ENCODE measurements at regions not wholly inside any gene's neighbourhood (a gene's known extent, or its start where the extent isn't known, plus 50 kb on each side); places are given as distances from the start of the nearest gene placed in this dataset.

DNA sequence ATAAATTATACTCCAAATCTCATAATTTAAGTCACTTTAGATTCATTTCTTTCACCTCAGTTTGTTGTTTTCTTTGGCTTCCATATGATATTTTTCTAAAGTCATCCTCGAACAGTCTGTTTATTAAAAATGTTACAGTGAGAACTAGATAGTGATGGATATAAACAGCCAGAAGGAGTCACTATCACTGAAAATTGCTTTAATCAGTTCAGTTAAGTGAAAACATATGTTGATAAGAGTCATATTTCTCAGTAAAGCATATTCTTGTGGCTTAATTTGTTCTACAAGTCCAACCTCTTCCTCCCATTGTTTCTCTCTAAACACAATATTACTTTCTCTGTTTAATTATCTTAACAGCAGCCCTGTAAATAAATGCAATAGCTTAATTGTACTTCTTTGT lies 427.5 kb upstream of the ALCAM start:
- 65% methylated on average over 1 of the region's 1 CpG for WGBS (ENCODE audit: missing lambda C conversion rate)
- Histone ChIP-seq H3K9me3 (no peaks in the 10 kb centered on the region), H3K27ac (no peak overlapping the region), H3K4me3 (no peak overlapping the region), H3K4me2 (no peak overlapping the region), H3K4me1 (no peaks in the 10 kb centered on the region)
- POLR2A ChIA-PET = no interaction called here
- DNase-seq (ENCODE audit: low read depth in 1 of 2, low spot score in 1 of 2) (no peak), FAIRE-seq (no peak), ATAC-seq (no peak)
- CTCF ChIA-PET = no interaction called here
- TF ChIP-seq RFX5 (IDR thresholded peaks at IDR 0.05) = no peak
- TF ChIP-seq CEBPB (IDR thresholded peaks at IDR 0.05) = no peak
- TF ChIP-seq TP53 (CRISPR knock-in tag; IDR thresholded peaks at IDR 0.05) = no peak
- TF ChIP-seq JUN (IDR thresholded peaks at IDR 0.05) = no peak

DNA sequence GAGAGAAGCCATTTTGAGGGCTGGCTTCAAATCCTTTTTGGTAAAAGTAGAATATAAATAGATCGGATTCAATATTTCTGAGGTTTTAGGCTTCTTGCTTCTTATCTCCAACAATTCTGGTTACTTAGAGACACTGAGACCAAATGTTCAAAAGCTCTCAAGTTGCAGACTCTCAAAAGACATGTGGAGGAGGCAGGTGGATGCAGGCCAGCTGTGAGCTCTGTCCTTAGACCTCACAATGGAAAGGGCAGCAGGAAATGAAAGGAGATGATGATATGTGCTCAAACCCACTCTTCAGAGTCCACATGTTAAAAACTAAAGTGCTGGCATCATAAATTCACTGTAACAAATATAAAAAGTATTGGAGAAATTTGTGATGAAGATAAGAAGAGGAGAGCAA lies 424.9 kb upstream of the ALCAM start:
- Histone ChIP-seq H3K4me1 (no peaks in the 10 kb centered on the region), H3K27ac (no peak overlapping the region), H3K4me3 (no peak overlapping the region), H3K4me2 (no peak overlapping the region), H3K9me3 (no peaks in the 10 kb centered on the region)
- TF ChIP-seq MAFK (IDR thresholded peaks at IDR 0.05; ENCODE audit: partially characterized antibody) (no peak), CBX2 (IDR thresholded peaks at IDR 0.05; ENCODE audit: borderline replicate concordance, low read depth) (no peak), TP53 (CRISPR knock-in tag; IDR thresholded peaks at IDR 0.05) (no peak), TFCP2L1 (CRISPR knock-in tag; IDR thresholded peaks at IDR 0.05) (no peak), EHMT2 (IDR thresholded peaks at IDR 0.05; ENCODE audit: low read depth) (no peak), FOSB (CRISPR knock-in tag; IDR thresholded peaks at IDR 0.05) (no peak), ZFP36 (IDR thresholded peaks at IDR 0.05; ENCODE audit: borderline replicate concordance, partially characterized antibody) (no peak), HEYL (CRISPR knock-in tag; IDR thresholded peaks at IDR 0.05) (no peak), KDM1A (IDR thresholded peaks at IDR 0.05; ENCODE audit: low read depth) (no peak), RNF2 (IDR thresholded peaks at IDR 0.05; ENCODE audit: borderline replicate concordance, low read depth) (no peak), CHD4 (IDR thresholded peaks at IDR 0.05; ENCODE audit: borderline replicate concordance) (no peak), PHF8 (IDR thresholded peaks at IDR 0.05; ENCODE audit: borderline replicate concordance, low read depth) (no peak), NFE2L2 (conservative IDR thresholded peaks at IDR 0.05; ENCODE audit: low read length) (no peak), SREBF2 (IDR thresholded peaks at IDR 0.05) (no peak), CHD2 (IDR thresholded peaks at IDR 0.05; ENCODE audit: low read length, partially characterized antibody) (no peak), RAD21 (conservative IDR thresholded peaks at IDR 0.05 in 1 of 2, IDR thresholded peaks at IDR 0.05 in 1 of 2) (no peak)
- TF ChIP-seq, protein P1, sequence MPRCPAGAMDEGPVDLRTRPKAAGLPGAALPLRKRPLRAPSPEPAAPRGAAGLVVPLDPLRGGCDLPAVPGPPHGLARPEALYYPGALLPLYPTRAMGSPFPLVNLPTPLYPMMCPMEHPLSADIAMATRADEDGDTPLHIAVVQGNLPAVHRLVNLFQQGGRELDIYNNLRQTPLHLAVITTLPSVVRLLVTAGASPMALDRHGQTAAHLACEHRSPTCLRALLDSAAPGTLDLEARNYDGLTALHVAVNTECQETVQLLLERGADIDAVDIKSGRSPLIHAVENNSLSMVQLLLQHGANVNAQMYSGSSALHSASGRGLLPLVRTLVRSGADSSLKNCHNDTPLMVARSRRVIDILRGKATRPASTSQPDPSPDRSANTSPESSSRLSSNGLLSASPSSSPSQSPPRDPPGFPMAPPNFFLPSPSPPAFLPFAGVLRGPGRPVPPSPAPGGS (IDR thresholded peaks at IDR 0.05) = no peak
- POLR2A ChIA-PET = no interaction called here
- no peak for FAIRE-seq
- CTCF ChIA-PET = no interaction called here
- DNase-seq (ENCODE audit: low read depth in 1 of 2, low spot score in 1 of 2) = no peak
- ATAC-seq = no peak
- WGBS (ENCODE audit: missing lambda C conversion rate) = 72% methylated on average over 1 of the region's 1 CpG

DNA sequence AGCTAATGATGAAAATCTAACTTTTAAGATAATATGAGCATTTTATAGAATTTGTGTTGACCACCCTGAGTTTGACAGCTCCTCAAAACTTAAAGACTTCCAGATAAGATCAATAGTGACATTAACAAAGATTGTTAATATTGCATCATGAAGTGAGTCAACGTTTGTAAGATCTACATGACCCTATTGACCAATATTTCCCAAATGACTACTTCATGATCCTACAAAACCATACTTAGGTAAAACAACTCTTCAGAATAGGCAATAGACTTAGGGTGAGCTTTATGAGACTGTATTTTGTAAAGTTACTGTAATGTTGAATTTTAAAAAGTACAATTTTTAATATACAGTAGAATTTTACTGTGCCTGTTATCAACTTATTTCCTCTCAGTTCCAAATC lies 422.7 kb upstream of the ALCAM start:
- H3K9me3 ChIP-seq = no peaks in the 10 kb centered on the region
- H3K27ac ChIP-seq = no peak overlapping the region
- no peak for DNase-seq (ENCODE audit: low read depth in 1 of 2, low spot score in 1 of 2)
- H3K4me2 ChIP-seq = no peak overlapping the region
- 7% methylated on average over 1 of the region's 1 CpG for WGBS (ENCODE audit: missing lambda C conversion rate)
- no peak for ATAC-seq
- no peak overlapping the region for H3K4me3 ChIP-seq
- ChIA-PET POLR2A (no interaction called here), CTCF (interaction anchor here (1.2 kb wide), 1 partner anchor 11 kb away, joined by 3 read pairs; no protein-coding TSS in a partner anchor)
- FAIRE-seq = no peak
- H3K4me1 ChIP-seq = no peaks in the 10 kb centered on the region
- no peak for TF ChIP-seq ZNF302 (CRISPR knock-in tag; IDR thresholded peaks at IDR 0.05)
- TF ChIP-seq, protein P2, sequence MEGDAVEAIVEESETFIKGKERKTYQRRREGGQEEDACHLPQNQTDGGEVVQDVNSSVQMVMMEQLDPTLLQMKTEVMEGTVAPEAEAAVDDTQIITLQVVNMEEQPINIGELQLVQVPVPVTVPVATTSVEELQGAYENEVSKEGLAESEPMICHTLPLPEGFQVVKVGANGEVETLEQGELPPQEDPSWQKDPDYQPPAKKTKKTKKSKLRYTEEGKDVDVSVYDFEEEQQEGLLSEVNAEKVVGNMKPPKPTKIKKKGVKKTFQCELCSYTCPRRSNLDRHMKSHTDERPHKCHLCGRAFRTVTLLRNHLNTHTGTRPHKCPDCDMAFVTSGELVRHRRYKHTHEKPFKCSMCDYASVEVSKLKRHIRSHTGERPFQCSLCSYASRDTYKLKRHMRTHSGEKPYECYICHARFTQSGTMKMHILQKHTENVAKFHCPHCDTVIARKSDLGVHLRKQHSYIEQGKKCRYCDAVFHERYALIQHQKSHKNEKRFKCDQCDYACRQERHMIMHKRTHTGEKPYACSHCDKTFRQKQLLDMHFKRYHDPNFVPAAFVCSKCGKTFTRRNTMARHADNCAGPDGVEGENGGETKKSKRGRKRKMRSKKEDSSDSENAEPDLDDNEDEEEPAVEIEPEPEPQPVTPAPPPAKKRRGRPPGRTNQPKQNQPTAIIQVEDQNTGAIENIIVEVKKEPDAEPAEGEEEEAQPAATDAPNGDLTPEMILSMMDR (IDR thresholded peaks at IDR 0.05) = no peak
- TF ChIP-seq HOXB5 (CRISPR knock-in tag; IDR thresholded peaks at IDR 0.05) = no peak
- TF ChIP-seq CBX2 (IDR thresholded peaks at IDR 0.05; ENCODE audit: borderline replicate concordance, low read depth) = no peak
- TF ChIP-seq FOSB (CRISPR knock-in tag; IDR thresholded peaks at IDR 0.05) = no peak
- no peak for TF ChIP-seq HOXB13 (CRISPR knock-in tag; IDR thresholded peaks at IDR 0.05; ENCODE audit: low read depth)
- no peak for TF ChIP-seq RFX5 (IDR thresholded peaks at IDR 0.05)
- no peak for TF ChIP-seq FOSL2 (IDR thresholded peaks at IDR 0.05)
- TF ChIP-seq FOSL2 (CRISPR knock-in tag; IDR thresholded peaks at IDR 0.05) = no peak
- TF ChIP-seq, protein P3, sequence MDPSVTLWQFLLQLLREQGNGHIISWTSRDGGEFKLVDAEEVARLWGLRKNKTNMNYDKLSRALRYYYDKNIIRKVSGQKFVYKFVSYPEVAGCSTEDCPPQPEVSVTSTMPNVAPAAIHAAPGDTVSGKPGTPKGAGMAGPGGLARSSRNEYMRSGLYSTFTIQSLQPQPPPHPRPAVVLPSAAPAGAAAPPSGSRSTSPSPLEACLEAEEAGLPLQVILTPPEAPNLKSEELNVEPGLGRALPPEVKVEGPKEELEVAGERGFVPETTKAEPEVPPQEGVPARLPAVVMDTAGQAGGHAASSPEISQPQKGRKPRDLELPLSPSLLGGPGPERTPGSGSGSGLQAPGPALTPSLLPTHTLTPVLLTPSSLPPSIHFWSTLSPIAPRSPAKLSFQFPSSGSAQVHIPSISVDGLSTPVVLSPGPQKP (IDR thresholded peaks at IDR 0.05; ENCODE audit: low read depth, low read length) = no peak
- TF ChIP-seq MAZ (IDR thresholded peaks at IDR 0.05; ENCODE audit: borderline replicate concordance, low read depth, low read length) = no peak
- TF ChIP-seq, protein P1 (IDR thresholded peaks at IDR 0.05) = no peak
- TF ChIP-seq TP53 (CRISPR knock-in tag; IDR thresholded peaks at IDR 0.05) = no peak
- no peak for TF ChIP-seq GATA3 (IDR thresholded peaks at IDR 0.05; ENCODE audit: borderline replicate concordance)
- no peak for TF ChIP-seq CHD2 (IDR thresholded peaks at IDR 0.05; ENCODE audit: low read length, partially characterized antibody)
- TF ChIP-seq CEBPB (IDR thresholded peaks at IDR 0.05) = no peak
- TF ChIP-seq, protein P4, sequence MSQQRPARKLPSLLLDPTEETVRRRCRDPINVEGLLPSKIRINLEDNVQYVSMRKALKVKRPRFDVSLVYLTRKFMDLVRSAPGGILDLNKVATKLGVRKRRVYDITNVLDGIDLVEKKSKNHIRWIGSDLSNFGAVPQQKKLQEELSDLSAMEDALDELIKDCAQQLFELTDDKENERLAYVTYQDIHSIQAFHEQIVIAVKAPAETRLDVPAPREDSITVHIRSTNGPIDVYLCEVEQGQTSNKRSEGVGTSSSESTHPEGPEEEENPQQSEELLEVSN (IDR thresholded peaks at IDR 0.05; ENCODE audit: borderline replicate concordance, low read depth) = no peak

Data from A549 (cell line).